ENCODE measurements at regions not wholly inside any gene's neighbourhood (a gene's known extent, or its start where the extent isn't known, plus 50 kb on each side); places are given as distances from the start of the nearest gene placed in this dataset.

DNA sequence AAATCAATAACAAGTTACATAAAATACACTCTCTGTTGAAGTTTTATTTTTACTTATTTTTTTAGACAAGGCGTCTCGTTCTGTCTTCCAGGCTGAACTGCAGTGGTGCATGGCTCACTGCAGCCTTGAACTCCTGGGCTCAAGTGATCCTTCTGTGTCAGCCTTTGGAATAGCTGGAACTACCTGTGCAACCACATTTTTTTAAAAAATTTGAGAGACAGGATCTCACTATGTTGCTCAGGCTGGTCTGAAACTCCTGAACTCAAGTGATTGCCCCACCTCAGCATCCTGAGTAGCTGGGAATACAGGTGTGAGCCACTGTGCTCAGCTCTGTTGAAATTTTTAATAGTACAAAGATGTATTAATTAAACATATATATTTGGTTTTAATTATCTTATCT is 614.3 kb upstream of the ARRDC4 start:
- Histone ChIP-seq H3K36me3 (ENCODE audit: insufficient read depth, low read length) (no peaks in the 10 kb centered on the region), H3K27ac (ENCODE audit: low read depth, low read length) (no peak overlapping the region), H3K27me3 (ENCODE audit: insufficient read depth, low read length) (no peaks in the 10 kb centered on the region), H3K4me3 (ENCODE audit: low read length) (no peak overlapping the region), H3K4me1 (ENCODE audit: insufficient read depth, low read length) (peaks cover 8% of the 10 kb centered on the region; the same call in 1 of the 2 replicates), H3K9me3 (ENCODE audit: insufficient read depth, low read depth, low read length) (no peaks in the 10 kb centered on the region), H3K9ac (ENCODE audit: low read depth, low read length) (no peak overlapping the region)
- 93% methylated on average over 2 of the region's 2 CpGs for WGBS

DNA sequence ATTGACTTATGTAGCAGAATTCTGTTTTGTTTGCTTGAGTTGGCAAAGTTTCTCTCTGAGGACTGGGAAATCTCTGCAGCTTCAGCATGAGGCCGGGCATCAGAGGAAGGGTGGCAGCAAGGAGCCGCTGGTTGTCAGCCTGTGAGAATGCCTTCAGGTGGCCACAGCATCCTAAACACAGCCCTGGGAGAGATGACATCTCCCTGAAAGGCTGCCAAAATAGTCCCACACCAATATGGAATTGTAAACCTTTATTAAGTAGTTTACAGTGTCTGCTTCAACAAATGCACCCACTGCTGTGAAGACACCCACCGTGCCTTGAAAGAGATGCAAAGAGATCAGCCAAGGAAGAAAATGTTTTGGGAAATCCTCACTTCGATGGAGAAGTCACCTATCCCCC is 609.7 kb upstream of the ARRDC4 start:
- Histone ChIP-seq H3K4me3 (ENCODE audit: low read length) (no peak overlapping the region), H3K27me3 (ENCODE audit: insufficient read depth, low read length) (no peaks in the 10 kb centered on the region), H3K9ac (ENCODE audit: low read depth, low read length) (no peak overlapping the region), H3K27ac (ENCODE audit: low read depth, low read length) (no peak overlapping the region), H3K4me1 (ENCODE audit: insufficient read depth, low read length) (peaks cover 15% of the 10 kb centered on the region; the same call in 1 of the 2 replicates), H3K36me3 (ENCODE audit: insufficient read depth, low read length) (no peaks in the 10 kb centered on the region), H3K9me3 (ENCODE audit: insufficient read depth, low read depth, low read length) (no peaks in the 10 kb centered on the region)
- 69% methylated on average over 3 of the region's 4 CpGs for WGBS

DNA sequence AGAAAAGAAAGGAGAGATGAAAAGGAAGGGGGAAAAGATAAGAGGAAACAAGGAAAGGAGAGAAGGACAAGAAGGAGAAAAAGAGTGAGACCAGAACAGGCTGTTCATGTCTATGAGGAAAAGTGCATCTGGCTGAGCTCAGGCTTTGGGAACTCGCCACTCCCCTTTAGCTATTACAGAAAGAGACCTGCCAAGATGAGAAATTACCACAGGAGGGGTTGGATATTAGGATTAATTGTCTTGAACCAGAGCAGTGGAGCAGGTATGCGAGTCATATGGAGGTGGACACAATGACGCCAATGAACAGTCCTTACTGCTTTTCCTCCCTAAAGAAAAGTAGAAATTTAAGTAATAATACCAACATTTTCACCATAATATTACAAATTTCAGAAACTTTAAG is 577.0 kb upstream of the ARRDC4 start:
- H3K9ac ChIP-seq (ENCODE audit: low read depth, low read length) = no peak overlapping the region
- H3K9me3 ChIP-seq (ENCODE audit: insufficient read depth, low read depth, low read length) = no peaks in the 10 kb centered on the region
- 96% methylated on average over 2 of the region's 3 CpGs for WGBS
- no peak overlapping the region for H3K4me3 ChIP-seq (ENCODE audit: low read length)
- H3K27ac ChIP-seq (ENCODE audit: low read depth, low read length) = no peak overlapping the region
- no peaks in the 10 kb centered on the region for H3K36me3 ChIP-seq (ENCODE audit: insufficient read depth, low read length)
- H3K27me3 ChIP-seq (ENCODE audit: insufficient read depth, low read length) = no peaks in the 10 kb centered on the region
- peaks cover 6% of the 10 kb centered on the region; the same call in 1 of the 2 replicates for H3K4me1 ChIP-seq (ENCODE audit: insufficient read depth, low read length)

DNA sequence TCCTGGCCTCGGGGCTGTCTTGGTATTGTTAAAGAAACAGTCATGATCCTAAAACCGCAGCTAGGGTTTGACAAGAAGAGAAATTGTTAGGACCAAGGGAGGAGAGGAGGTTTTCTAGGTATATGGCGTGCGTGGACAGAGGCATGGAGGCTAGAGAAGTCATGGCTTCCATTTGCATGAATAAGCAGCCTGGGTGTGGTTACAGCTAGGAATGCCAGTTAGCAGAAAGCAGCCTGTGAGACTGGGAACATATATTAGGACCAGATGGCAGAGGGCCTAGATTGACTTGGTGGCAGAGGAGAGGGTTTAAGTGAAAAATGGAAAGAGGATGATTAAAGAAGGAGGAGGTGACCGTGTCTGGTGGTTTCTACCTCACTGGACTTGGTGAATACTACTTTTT is 573.6 kb upstream of the ARRDC4 start:
- no peak overlapping the region for H3K4me3 ChIP-seq (ENCODE audit: low read length)
- H3K9me3 ChIP-seq (ENCODE audit: insufficient read depth, low read depth, low read length) = no peaks in the 10 kb centered on the region
- peaks cover 6% of the 10 kb centered on the region; the same call in 1 of the 2 replicates for H3K4me1 ChIP-seq (ENCODE audit: insufficient read depth, low read length)
- WGBS = 96% methylated on average over 5 of the region's 5 CpGs
- H3K27me3 ChIP-seq (ENCODE audit: insufficient read depth, low read length) = no peaks in the 10 kb centered on the region
- no peak overlapping the region for H3K9ac ChIP-seq (ENCODE audit: low read depth, low read length)
- no peaks in the 10 kb centered on the region for H3K36me3 ChIP-seq (ENCODE audit: insufficient read depth, low read length)
- H3K27ac ChIP-seq (ENCODE audit: low read depth, low read length) = no peak overlapping the region

DNA sequence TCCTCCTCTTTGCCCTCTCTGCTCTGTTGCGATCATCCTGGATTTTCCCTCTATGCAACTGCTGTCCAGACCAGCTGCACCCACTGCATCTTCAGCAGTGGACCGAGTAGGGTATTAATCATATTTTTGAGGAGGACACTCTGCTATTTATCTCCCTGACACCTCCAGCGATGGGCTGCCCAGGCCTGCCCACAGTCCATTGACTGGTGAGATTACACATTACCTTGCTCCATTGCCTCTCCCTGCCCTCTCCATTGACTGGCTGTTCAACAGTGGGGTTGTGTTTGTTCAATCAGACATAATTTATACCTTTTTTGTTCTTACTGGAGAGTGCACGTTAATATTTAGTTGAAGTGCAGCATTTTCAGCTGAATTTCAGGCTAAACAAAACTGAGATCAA is 559.3 kb upstream of the ARRDC4 start:
- no peaks in the 10 kb centered on the region for H3K4me1 ChIP-seq (ENCODE audit: insufficient read depth, low read length)
- no peak overlapping the region for H3K4me3 ChIP-seq (ENCODE audit: low read length)
- whole genome bisulfite sequencing = 99% methylated on average over 4 of the region's 4 CpGs
- no peaks in the 10 kb centered on the region for H3K9me3 ChIP-seq (ENCODE audit: insufficient read depth, low read depth, low read length)
- no peaks in the 10 kb centered on the region for H3K36me3 ChIP-seq (ENCODE audit: insufficient read depth, low read length)
- H3K27ac ChIP-seq (ENCODE audit: low read depth, low read length) = no peak overlapping the region
- H3K9ac ChIP-seq (ENCODE audit: low read depth, low read length) = no peak overlapping the region
- no peaks in the 10 kb centered on the region for H3K27me3 ChIP-seq (ENCODE audit: insufficient read depth, low read length)

DNA sequence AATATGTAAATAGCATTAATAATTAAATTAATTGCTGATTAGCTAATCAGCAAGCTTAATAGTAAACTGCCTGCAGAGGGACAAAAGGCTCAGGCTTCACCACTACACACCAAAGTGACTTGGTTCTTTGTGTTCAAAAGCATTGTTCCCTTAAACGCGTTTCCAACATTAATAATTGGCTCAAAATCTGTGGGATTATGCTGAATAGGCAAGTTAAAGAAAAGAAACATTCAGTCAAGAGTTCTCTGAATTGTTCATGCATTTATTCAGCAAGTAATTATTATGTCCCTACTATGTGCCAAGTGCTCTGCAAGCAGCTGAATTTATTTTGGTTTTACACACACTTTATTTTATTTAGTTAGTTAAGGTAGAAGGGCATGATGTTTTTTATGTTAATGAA is 558.5 kb upstream of the ARRDC4 start:
- WGBS = 95% methylated on average over 2 of the region's 2 CpGs
- Histone ChIP-seq H3K9me3 (ENCODE audit: insufficient read depth, low read depth, low read length) (no peaks in the 10 kb centered on the region), H3K27ac (ENCODE audit: low read depth, low read length) (no peak overlapping the region), H3K9ac (ENCODE audit: low read depth, low read length) (no peak overlapping the region), H3K4me3 (ENCODE audit: low read length) (no peak overlapping the region), H3K4me1 (ENCODE audit: insufficient read depth, low read length) (no peaks in the 10 kb centered on the region), H3K36me3 (ENCODE audit: insufficient read depth, low read length) (no peaks in the 10 kb centered on the region), H3K27me3 (ENCODE audit: insufficient read depth, low read length) (no peaks in the 10 kb centered on the region)

DNA sequence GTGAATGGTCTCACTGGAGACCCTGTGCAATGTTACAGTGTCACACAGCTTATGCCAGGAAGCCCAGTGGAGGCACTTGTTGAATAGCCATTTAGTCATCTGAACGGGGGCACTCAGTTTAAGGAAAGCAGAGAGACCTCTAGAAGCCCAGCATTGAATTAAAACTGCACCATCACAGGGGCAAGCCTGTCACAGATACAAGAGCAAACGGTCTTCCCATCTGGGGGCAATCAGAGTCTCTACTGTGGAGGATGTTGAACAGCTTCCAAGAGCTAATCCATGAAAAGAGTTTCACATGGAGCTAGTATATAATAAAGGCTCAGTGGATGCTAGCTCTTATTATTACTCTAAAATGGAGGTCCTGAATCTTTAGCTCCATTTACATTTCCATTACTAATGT is 553.7 kb upstream of the ARRDC4 start:
- no peaks in the 10 kb centered on the region for H3K27me3 ChIP-seq (ENCODE audit: insufficient read depth, low read length)
- H3K9ac ChIP-seq (ENCODE audit: low read depth, low read length) = no peak overlapping the region
- no peaks in the 10 kb centered on the region for H3K4me1 ChIP-seq (ENCODE audit: insufficient read depth, low read length)
- WGBS = 81% methylated on average over 2 of the region's 2 CpGs
- no peak overlapping the region for H3K27ac ChIP-seq (ENCODE audit: low read depth, low read length)
- H3K4me3 ChIP-seq (ENCODE audit: low read length) = no peak overlapping the region
- H3K36me3 ChIP-seq (ENCODE audit: insufficient read depth, low read length) = no peaks in the 10 kb centered on the region
- no peaks in the 10 kb centered on the region for H3K9me3 ChIP-seq (ENCODE audit: insufficient read depth, low read depth, low read length)

DNA sequence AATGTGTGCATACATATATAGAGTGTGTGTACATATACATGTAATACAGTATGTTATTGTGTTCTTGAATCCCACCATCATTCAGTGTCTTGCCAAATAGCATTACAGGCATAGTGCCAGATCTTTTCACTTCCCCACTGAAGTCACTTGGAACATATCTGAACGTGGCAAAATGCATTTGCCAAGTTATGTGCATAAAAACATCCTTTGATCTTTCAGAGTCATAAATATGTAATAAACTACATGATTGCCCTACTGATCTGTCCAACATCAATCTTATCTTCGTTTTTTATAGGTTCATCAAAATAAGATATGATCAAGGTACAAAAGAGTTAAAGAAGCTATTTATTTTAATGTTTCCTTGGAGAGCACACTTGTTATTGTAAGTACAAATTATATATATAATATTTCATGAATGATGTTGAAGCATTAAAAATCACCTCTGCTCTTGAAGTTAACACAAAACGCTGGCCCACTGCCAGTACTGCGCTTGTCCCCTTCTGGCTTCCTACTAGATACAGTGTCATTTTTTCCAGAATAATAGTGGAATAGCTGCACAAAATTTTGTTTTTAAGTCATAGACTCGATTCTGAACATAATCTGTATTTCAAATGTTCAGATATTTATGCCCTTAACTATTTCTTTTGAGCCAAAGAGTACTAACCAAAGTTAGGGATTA is 549.5 kb upstream of the ARRDC4 start:
- H3K9me3 ChIP-seq (ENCODE audit: insufficient read depth, low read depth, low read length) = no peaks in the 10 kb centered on the region
- H3K27ac ChIP-seq (ENCODE audit: low read depth, low read length) = no peak overlapping the region
- H3K9ac ChIP-seq (ENCODE audit: low read depth, low read length) = no peak overlapping the region
- no peak overlapping the region for H3K4me3 ChIP-seq (ENCODE audit: low read length)
- no peaks in the 10 kb centered on the region for H3K27me3 ChIP-seq (ENCODE audit: insufficient read depth, low read length)
- no peaks in the 10 kb centered on the region for H3K36me3 ChIP-seq (ENCODE audit: insufficient read depth, low read length)
- 95% methylated on average over 4 of the region's 5 CpGs for WGBS
- H3K4me1 ChIP-seq (ENCODE audit: insufficient read depth, low read length) = no peaks in the 10 kb centered on the region

DNA sequence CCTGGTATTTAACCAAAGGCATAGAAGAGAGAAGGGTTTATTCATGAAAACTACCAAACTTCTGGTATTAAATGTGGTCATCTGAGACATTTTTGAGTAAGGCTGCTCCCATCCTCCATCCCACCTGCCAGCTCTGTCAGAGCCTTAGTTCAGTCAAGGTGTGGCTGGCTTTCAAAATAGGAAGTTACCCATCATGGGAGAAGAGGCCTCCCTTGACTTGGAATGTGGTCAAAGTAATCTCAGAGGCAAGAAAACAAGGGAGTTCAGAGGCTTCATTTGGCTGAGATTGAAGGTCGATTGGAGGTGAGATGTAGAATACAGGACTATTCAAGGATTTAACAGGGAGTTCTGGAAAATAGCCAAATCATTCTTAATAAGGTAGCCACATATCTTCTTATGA is 540.4 kb upstream of the ARRDC4 start:
- Histone ChIP-seq H3K36me3 (ENCODE audit: insufficient read depth, low read length) (no peaks in the 10 kb centered on the region), H3K4me1 (ENCODE audit: insufficient read depth, low read length) (no peaks in the 10 kb centered on the region), H3K27ac (ENCODE audit: low read depth, low read length) (no peak overlapping the region), H3K4me3 (ENCODE audit: low read length) (no peak overlapping the region), H3K9ac (ENCODE audit: low read depth, low read length) (no peak overlapping the region), H3K27me3 (ENCODE audit: insufficient read depth, low read length) (no peaks in the 10 kb centered on the region), H3K9me3 (ENCODE audit: insufficient read depth, low read depth, low read length) (no peaks in the 10 kb centered on the region)
- whole genome bisulfite sequencing = 94% methylated on average over 1 of the region's 1 CpG

DNA sequence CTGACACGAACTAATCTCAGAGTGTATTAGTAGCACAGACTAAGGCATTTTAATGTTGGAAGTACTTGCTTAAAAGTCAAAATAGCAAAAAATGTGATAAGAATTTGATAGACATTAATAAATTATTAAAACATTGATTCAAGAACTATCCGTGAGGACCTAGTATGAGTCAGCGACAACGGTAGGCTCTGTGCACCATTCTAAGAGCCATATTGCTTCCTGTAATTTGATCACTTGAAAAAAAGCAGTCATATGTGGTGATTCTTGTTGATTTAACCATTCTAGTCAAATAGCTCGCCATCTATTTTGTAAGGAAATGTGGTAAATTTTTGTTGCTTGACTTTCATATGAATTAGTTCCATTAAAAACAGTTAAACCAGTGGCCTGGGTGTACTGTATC is 534.9 kb upstream of the ARRDC4 start:
- H3K9ac ChIP-seq (ENCODE audit: low read depth, low read length) = no peak overlapping the region
- no peak overlapping the region for H3K27ac ChIP-seq (ENCODE audit: low read depth, low read length)
- H3K36me3 ChIP-seq (ENCODE audit: insufficient read depth, low read length) = no peaks in the 10 kb centered on the region
- H3K4me3 ChIP-seq (ENCODE audit: low read length) = no peak overlapping the region
- no peaks in the 10 kb centered on the region for H3K9me3 ChIP-seq (ENCODE audit: insufficient read depth, low read depth, low read length)
- no peaks in the 10 kb centered on the region for H3K4me1 ChIP-seq (ENCODE audit: insufficient read depth, low read length)
- no peaks in the 10 kb centered on the region for H3K27me3 ChIP-seq (ENCODE audit: insufficient read depth, low read length)
- 94% methylated on average over 5 of the region's 5 CpGs for WGBS

DNA sequence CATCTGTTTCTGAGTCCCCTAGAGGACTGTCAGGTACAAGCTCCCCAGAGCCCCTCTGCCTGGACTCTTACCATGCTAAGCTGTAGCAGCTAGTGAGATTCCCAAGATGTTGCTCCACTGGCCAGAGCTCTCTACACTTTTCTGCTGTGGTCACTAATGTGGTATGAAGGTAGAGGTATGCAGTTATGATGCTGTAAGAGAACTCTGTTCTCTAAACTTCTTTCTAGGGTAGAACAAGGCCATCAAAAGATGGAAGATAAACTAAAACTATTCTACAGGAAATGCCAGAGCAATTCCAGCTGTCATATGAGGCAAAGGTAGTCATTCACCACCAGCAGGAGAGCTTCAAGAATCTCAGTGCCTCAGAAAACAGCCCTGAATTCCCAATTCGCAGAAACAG is 517.4 kb upstream of the ARRDC4 start:
- no peak overlapping the region for H3K27ac ChIP-seq (ENCODE audit: low read depth, low read length)
- no peaks in the 10 kb centered on the region for H3K4me1 ChIP-seq (ENCODE audit: insufficient read depth, low read length)
- H3K9ac ChIP-seq (ENCODE audit: low read depth, low read length) = no peak overlapping the region
- H3K4me3 ChIP-seq (ENCODE audit: low read length) = no peak overlapping the region
- H3K27me3 ChIP-seq (ENCODE audit: insufficient read depth, low read length) = no peaks in the 10 kb centered on the region
- H3K36me3 ChIP-seq (ENCODE audit: insufficient read depth, low read length) = no peaks in the 10 kb centered on the region
- H3K9me3 ChIP-seq (ENCODE audit: insufficient read depth, low read depth, low read length) = no peaks in the 10 kb centered on the region
- WGBS = 86% methylated on average over 1 of the region's 1 CpG

DNA sequence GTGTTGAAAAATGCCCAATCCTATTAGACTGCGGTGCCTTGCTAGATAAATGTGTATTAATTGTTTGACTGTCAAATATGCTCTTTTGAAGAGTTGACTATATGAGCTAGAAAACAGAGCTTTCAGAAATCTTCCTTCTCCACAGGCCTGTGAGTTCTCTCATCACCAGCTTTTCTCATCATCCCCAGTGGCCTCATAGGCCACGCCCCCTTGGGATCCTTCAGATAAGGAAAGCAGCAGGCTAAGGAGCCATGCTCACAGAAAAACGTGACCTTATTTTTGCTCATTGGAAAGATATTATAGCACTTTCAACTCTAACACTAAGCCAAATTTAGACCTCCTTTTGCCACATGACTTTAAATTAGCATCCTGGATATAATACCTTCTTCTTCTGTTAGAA is 514.4 kb upstream of the ARRDC4 start:
- Histone ChIP-seq H3K9me3 (ENCODE audit: insufficient read depth, low read depth, low read length) (no peaks in the 10 kb centered on the region), H3K36me3 (ENCODE audit: insufficient read depth, low read length) (no peaks in the 10 kb centered on the region), H3K27ac (ENCODE audit: low read depth, low read length) (no peak overlapping the region), H3K9ac (ENCODE audit: low read depth, low read length) (no peak overlapping the region), H3K4me1 (ENCODE audit: insufficient read depth, low read length) (no peaks in the 10 kb centered on the region), H3K27me3 (ENCODE audit: insufficient read depth, low read length) (no peaks in the 10 kb centered on the region), H3K4me3 (ENCODE audit: low read length) (no peak overlapping the region)
- WGBS = 86% methylated on average over 3 of the region's 3 CpGs

All from HUES64 (cell line).